Head of caudate nucleus (tissue), 42 donors: ENCODE measurements at regions not wholly inside any gene's neighbourhood (a gene's known extent, or its start where the extent isn't known, plus 50 kb on each side); places are given as distances from the start of the nearest gene placed in this dataset.

Experiments
- DNase-seq, 42 donors: peaks; one replicate each; pipeline versions ENCODE4 v3.0.0 to v3.0.0-alpha.2; 2020 to 2021; ENCODE audit warnings: mixed read lengths in 7 of 42
- intact Hi-C: fragments of 100-400 bp; cut with DNase I; formaldehyde crosslinking; loops from one replicate; pipeline ENCODE4 v1.15.0; 2022

- intact Hi-C loops, result no loop called here
- DNase-seq, result no peak
These were observed 97.6 kb downstream of the TM2D1 start for GRCh38 chr1:61627365-61627764.

GRCh38 chr1:61626816-61627215 lies 98.1 kb downstream of the TM2D1 start:
- no peak for DNase-seq

GRCh38 chr1:61623852-61624251 lies 101.1 kb downstream of the TM2D1 start:
- DNase-seq, result no peak

More at GRCh38 chr1:61626816-61627215, 98.1 kb downstream of the TM2D1 start:
- intact Hi-C loops, result no loop called here

GRCh38 chr1:61620536-61620935 lies 104.4 kb downstream of the TM2D1 start:
- intact Hi-C loops, result no loop called here
- DNase-seq, result no peak

More at GRCh38 chr1:61623852-61624251, 101.1 kb downstream of the TM2D1 start:
- intact Hi-C loops, result no loop called here

GRCh38 chr1:61618755-61619154 lies 106.2 kb downstream of the TM2D1 start:
- no peak for DNase-seq
- intact Hi-C loops, result no loop called here

GRCh38 chr1:61618193-61618592 lies 106.7 kb downstream of the TM2D1 start:
- intact Hi-C loops, result no loop called here
- DNase-seq, result no peak

- DNase-seq, result no peak
- intact Hi-C loops, result no loop called here
These were observed 108.1 kb downstream of the TM2D1 start for GRCh38 chr1:61616830-61617229.

- peak in 10 of 42 donors; percentile 1 to 40 (median 15) for DNase-seq
- intact Hi-C loops, result no loop called here
These were observed 112.3 kb downstream of the TM2D1 start for GRCh38 chr1:61612602-61613001.

- intact Hi-C loops, result no loop called here
These were observed 115.9 kb downstream of the TM2D1 start for GRCh38 chr1:61609040-61609439.

GRCh38 chr1:61607448-61607847 lies 117.5 kb downstream of the TM2D1 start:
- intact Hi-C loops, result no loop called here
- DNase-seq, result no peak

More at GRCh38 chr1:61609040-61609439, 115.9 kb downstream of the TM2D1 start:
- no peak for DNase-seq

- peak in 3 of 42 donors; percentile 1 to 47 (median 31) for DNase-seq
- intact Hi-C loops, result no loop called here
These were observed 118.3 kb downstream of the TM2D1 start for GRCh38 chr1:61606448-61607312.

GRCh38 chr1:61605607-61606321 lies 119.2 kb downstream of the TM2D1 start:
- no peak for DNase-seq
- intact Hi-C loops, result no loop called here

GRCh38 chr1:61604684-61605083 lies 120.3 kb downstream of the TM2D1 start:
- intact Hi-C loops, result no loop called here

GRCh38 chr1:61604261-61604660 lies 120.7 kb downstream of the TM2D1 start:
- DNase-seq, result no peak
- intact Hi-C loops, result no loop called here

More at GRCh38 chr1:61604684-61605083, 120.3 kb downstream of the TM2D1 start:
- DNase-seq, result no peak

GRCh38 chr1:61602663-61603062 lies 122.3 kb downstream of the TM2D1 start:
- no peak for DNase-seq
- intact Hi-C loops, result no loop called here

- intact Hi-C loops, result no loop called here
- DNase-seq, result no peak
These were observed 127.3 kb downstream of the TM2D1 start for GRCh38 chr1:61597601-61598000.

GRCh38 chr1:61593331-61593730 lies 131.6 kb downstream of the TM2D1 start:
- intact Hi-C loops, result no loop called here
- no peak for DNase-seq

- intact Hi-C loops, result no loop called here
- no peak for DNase-seq
These were observed 133.6 kb downstream of the TM2D1 start for GRCh38 chr1:61591351-61591750.

GRCh38 chr1:61588736-61589672 lies 135.9 kb downstream of the TM2D1 start:
- DNase-seq, result peak in 37 of 42 donors; percentile 20 to 79 (median 51)
- intact Hi-C loops, result no loop called here
